ENCODE measurements at regions not wholly inside any gene's neighbourhood (a gene's known extent, or its start where the extent isn't known, plus 50 kb on each side); places are given as distances from the start of the nearest gene placed in this dataset.

DNA sequence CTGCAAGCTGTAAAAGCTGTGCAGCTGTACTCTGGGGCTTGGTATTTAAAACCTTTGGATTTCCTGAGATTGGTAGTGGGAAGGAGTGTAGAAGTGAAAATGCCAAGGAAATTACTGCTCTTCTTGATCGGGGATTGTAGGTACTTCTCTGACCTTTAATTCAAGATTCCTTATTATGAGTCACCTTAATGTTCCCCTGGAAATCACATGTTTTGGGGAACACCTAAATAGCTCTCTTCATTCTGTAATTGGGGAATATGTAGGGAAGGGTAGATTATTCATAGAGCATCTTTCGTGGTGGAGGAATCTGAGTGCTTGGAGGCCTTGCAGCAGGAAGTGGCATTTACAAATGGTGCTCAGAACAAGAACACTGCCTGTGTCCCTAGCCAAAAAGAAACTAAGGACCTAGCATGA, 137.8 kb downstream of the UCHL1 start:
- Histone ChIP-seq H3K79me2 (ENCODE audit: control insufficient read depth in 1 of 2, insufficient read depth in 2 of 2, low read length in 2 of 2) (no peaks in the 10 kb centered on the region), H3K27me3 (replicated peaks in 1 of 4; ENCODE audit: control insufficient read depth in 3 of 4, extremely low read depth in 1 of 4, insufficient read depth in 3 of 4, low read length in 3 of 4) (no peaks in the 10 kb centered on the region), H2AFZ (ENCODE audit: low read length) (no peak overlapping the region), H3K9ac (replicated peaks in 1 of 4; ENCODE audit: extremely low read depth in 1 of 4, low read depth in 3 of 4, low read length in 3 of 4) (no peak overlapping the region), H3K18ac (ENCODE audit: extremely low read depth, low read length) (no peak overlapping the region), H4K5ac (ENCODE audit: insufficient read length, low read depth, low read length) (no peak overlapping the region), H3K27ac (ENCODE audit: low read depth, low read length) (no peak overlapping the region), H2BK5ac (ENCODE audit: low read depth, low read length) (no peak overlapping the region), H2BK120ac (replicated peaks; ENCODE audit: low read depth, low read length) (no peak overlapping the region), H3K36me3 (ENCODE audit: control insufficient read depth in 2 of 4, insufficient read depth in 4 of 4, low read length in 3 of 4) (no peaks in the 10 kb centered on the region), H3K56ac (replicated peaks; ENCODE audit: insufficient read length, low read depth, low read length) (no peak overlapping the region), H4K20me1 (replicated peaks in 1 of 2; ENCODE audit: control insufficient read depth in 1 of 2, insufficient read depth in 2 of 2, low read length in 2 of 2) (no peaks in the 10 kb centered on the region), H2AK5ac (ENCODE audit: low read depth, low read length) (no peak overlapping the region), H3K4me2 (ENCODE audit: insufficient read depth in 1 of 2, low read depth in 2 of 2, low read length in 2 of 2) (no peak overlapping the region), H4K91ac (replicated peaks; ENCODE audit: insufficient read length, low read length) (no peak overlapping the region), H3K14ac (ENCODE audit: insufficient read length) (no peak overlapping the region), H3K79me1 (ENCODE audit: low read depth, low read length) (no peaks in the 10 kb centered on the region), H2BK12ac (ENCODE audit: low read depth, low read length) (no peak overlapping the region), H3K23me2 (ENCODE audit: low read depth, low read length) (no peaks in the 10 kb centered on the region), H3K4me3 (ENCODE audit: extremely low read depth in 1 of 4, insufficient read depth in 2 of 4, low read depth in 3 of 4, low read length in 4 of 4) (no peak overlapping the region), H3K4me1 (replicated peaks in 1 of 4; ENCODE audit: control insufficient read depth in 3 of 4, insufficient read depth in 4 of 4, low read length in 3 of 4) (peaks cover 3 to 5% (median 4%) of the 10 kb centered on the region in 4 experiments; a peak in 4 of 7 replicates), H3K4ac (replicated peaks; ENCODE audit: insufficient read length, low read depth, low read length) (no peak overlapping the region), H3K23ac (ENCODE audit: insufficient read length) (no peak overlapping the region), H2BK20ac (ENCODE audit: low read length) (no peak overlapping the region), H4K8ac (ENCODE audit: extremely low read depth, insufficient read depth, low read length) (no peak overlapping the region), H2BK15ac (ENCODE audit: low read length) (no peak overlapping the region), H3K9me3 (ENCODE audit: insufficient read depth in 2 of 2, low read depth in 1 of 2, low read length in 1 of 2) (no peaks in the 10 kb centered on the region)
- POLR2A ChIA-PET (ENCODE audit: partially characterized antibody) = no interaction called here
- no peak for FAIRE-seq
- CTCF ChIA-PET (ENCODE audit: partially characterized antibody) = interaction anchor here (0.8 kb wide), 1 partner anchor 551 kb away, joined by 3 read pairs; no protein-coding TSS in a partner anchor
- no peak for DNase-seq (ENCODE audit: low read depth in 1 of 2, low spot score in 2 of 2)
- 89% methylated on average over 2 of the region's 2 CpGs; no CpG with 5 or more reads in 1 of the 2 experiments for WGBS, 2 experiments (ENCODE audit: extremely low coverage in 1 of 2, insufficient coverage in 1 of 2, insufficient read length in 1 of 2, insufficient replicate concordance in 2 of 2, low coverage in 1 of 2, low lambda C conversion rate in 2 of 2, missing lambda C conversion rate in 1 of 2)
- TF ChIP-seq, protein P1, sequence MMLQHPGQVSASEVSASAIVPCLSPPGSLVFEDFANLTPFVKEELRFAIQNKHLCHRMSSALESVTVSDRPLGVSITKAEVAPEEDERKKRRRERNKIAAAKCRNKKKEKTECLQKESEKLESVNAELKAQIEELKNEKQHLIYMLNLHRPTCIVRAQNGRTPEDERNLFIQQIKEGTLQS (IDR thresholded peaks at IDR 0.05; ENCODE audit: insufficient read depth, low read depth, low read length) = no peak
- TF ChIP-seq NANOG (IDR thresholded peaks at IDR 0.05; ENCODE audit: insufficient read depth, low read depth, low read length, poor library complexity, severe bottlenecking) (no peak), SP4 (IDR thresholded peaks at IDR 0.05; ENCODE audit: low read length) (no peak), ZNF274 (IDR thresholded peaks at IDR 0.05; ENCODE audit: borderline replicate concordance, extremely low read depth, low read length) (no peak), SP2 (IDR thresholded peaks at IDR 0.05; ENCODE audit: low read length) (no peak), SIRT6 (IDR thresholded peaks at IDR 0.05; ENCODE audit: low read length) (no peak), RAD21 (IDR thresholded peaks at IDR 0.05 in 1 of 2, conservative IDR thresholded peaks at IDR 0.05 in 1 of 2; ENCODE audit: low read depth in 2 of 2, low read length in 2 of 2) (no peak), EZH2 (IDR thresholded peaks at IDR 0.05; ENCODE audit: low read depth, low read length, severe bottlenecking) (no peak)
- TF ChIP-seq, protein P2, sequence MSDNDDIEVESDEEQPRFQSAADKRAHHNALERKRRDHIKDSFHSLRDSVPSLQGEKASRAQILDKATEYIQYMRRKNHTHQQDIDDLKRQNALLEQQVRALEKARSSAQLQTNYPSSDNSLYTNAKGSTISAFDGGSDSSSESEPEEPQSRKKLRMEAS (IDR thresholded peaks at IDR 0.05) = no peak
- TF ChIP-seq, protein P3, sequence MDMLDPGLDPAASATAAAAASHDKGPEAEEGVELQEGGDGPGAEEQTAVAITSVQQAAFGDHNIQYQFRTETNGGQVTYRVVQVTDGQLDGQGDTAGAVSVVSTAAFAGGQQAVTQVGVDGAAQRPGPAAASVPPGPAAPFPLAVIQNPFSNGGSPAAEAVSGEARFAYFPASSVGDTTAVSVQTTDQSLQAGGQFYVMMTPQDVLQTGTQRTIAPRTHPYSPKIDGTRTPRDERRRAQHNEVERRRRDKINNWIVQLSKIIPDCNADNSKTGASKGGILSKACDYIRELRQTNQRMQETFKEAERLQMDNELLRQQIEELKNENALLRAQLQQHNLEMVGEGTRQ (IDR thresholded peaks at IDR 0.05; ENCODE audit: low read length) = no peak
- TF ChIP-seq, protein P4, sequence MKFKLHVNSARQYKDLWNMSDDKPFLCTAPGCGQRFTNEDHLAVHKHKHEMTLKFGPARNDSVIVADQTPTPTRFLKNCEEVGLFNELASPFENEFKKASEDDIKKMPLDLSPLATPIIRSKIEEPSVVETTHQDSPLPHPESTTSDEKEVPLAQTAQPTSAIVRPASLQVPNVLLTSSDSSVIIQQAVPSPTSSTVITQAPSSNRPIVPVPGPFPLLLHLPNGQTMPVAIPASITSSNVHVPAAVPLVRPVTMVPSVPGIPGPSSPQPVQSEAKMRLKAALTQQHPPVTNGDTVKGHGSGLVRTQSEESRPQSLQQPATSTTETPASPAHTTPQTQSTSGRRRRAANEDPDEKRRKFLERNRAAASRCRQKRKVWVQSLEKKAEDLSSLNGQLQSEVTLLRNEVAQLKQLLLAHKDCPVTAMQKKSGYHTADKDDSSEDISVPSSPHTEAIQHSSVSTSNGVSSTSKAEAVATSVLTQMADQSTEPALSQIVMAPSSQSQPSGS (IDR thresholded peaks at IDR 0.05; ENCODE audit: low read length) = no peak
